NCI-H82 treated with DMSO at 0.1 percent for 48 hours (cell line): ENCODE measurements at regions not wholly inside any gene's neighbourhood (a gene's known extent, or its start where the extent isn't known, plus 50 kb on each side); places are given as distances from the start of the nearest gene placed in this dataset.
A peak's percentile ranks its signal among the peaks of the same experiment; 100 is the strongest.
"Not testable (repeated sequence)": the region's sequence is repeated elsewhere in the genome, so short reads cannot be mapped to it uniquely, and the experiment has no call there.

Experiments used
- DNase-seq: peaks from one replicate; lab custom pipeline; 2025; ENCODE audit not compliant: unreplicated experiment; lab: John Stamatoyannopoulos, UW

GRCh38 chr11:21711341-21711740 lies 481.5 kb upstream of the ANO5 start:
- no peak for DNase-seq

DNA sequence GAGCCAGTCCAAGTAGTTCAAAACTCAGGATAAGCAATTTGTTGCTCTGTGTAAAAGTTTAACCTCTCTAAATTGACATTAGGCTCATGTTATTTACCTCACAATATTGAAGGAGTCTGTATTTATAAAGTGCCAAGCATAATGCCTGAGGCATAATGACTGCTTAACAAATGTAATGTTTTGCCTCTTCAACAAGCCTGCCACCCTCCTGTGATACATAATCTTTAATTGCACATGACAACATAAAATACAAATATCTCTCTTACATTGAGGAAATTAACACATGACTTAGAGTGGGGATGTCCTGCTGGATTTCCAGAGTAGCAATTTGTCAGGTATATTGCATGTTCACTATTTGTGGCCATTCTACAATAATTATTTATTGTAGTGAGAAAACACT lies 469.2 kb upstream of the ANO5 start:
- DNase-seq = no peak

DNA sequence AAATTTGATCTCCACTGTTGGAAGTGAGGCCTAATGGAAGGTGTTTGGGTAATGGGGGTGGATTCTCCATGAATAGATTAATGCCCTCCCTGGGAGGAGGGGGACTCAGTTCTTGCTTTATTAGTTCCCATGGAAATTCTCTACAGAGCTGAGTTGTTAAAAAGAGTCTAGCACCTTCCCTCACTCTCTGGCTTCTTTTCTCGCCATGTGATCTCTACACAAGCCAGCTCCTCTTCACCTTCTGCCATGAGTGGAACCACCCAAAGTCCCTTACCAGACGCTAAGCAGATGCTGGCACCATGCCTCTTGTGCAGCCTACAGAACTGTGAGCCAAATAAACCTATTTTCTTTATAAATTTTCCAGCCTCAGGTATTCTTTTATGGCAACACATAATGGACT lies 465.8 kb upstream of the ANO5 start:
- no peak for DNase-seq

DNA sequence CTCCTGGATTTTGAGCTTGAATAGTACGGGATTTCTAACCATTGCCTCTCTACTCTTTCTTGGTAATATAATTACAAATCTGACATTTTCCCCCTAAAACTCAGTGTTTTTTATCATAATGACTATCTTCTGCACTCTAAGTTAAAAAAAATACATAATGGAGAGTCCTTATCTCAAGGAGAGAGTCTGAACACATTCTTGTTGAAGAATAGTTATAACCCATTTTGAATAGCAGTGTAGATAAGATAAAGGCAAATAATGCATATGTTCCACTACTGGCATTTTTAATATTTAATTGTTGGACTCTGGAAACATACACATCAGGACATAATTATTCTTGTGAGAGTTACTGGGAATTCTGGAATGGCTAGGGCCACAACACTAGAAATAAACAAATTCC lies 456.5 kb upstream of the ANO5 start:
- no peak for DNase-seq

DNA sequence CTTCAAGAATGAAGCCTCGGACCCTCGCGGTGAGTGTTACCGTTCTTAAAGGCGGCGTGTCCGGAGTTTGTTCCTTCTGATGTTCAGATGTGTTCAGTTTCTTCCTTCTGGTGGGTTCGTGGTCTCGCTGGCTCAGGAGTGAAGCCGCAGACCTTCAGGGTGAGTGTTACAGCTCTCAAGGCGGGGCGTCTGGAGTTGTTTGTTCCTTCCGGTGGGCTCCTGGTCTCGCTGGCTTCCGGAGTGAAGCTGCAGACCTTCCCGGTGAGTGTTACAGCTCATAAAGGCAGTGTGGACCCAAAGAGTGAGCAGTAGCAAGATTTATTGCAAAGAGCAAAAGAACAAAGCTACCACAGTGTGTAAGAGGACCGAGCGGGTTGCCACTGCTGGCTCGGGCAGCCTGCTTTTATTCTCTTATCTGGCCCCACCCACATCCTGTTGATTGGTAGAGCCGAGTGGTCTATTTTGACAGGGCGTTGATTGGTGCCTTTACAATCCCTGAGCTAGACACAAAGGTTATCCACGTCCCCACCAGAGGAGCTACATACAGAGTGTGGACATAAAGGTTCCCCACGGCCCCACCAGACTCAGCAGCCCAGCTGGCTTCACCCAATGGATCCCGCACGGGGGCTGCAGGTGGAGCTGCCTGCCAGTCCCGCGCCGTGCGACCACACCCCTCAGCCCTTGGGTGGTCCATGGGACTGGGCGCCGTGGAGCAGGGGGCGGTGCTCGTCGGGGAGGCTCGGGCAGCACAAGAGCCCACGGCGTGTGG lies 440.2 kb upstream of the ANO5 start:
- DNase-seq = not testable (repeated sequence)

DNA sequence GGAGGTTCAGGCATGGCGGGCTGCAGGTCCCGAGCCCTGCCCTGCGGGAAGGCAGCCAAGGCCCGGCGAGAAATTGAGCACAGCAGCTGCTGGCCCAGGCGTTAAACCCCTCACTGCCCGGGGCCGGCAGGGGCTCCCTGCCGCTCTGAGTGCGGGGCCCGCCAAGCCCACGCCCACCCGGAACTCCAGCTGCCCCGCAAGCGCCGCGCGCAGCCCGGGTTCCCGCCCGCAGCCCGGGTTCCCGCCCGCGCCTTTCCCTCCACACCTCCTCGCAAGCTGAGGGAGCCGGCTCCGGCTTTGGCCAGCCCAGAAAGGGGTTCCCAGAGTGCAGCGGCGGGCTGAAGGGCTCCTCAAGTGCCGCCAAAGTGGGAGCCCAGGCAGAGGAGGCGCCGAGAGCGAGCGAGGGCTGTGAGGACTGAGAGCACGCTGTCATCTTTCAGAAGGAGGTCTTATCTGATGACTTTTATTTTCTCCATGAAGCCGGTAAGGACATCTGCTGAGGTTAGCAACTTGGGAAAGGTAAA lies 439.6 kb upstream of the ANO5 start:
- DNase-seq = not testable (repeated sequence)

GRCh38 chr11:21761000-21761399 lies 431.9 kb upstream of the ANO5 start:
- no peak for DNase-seq

DNA sequence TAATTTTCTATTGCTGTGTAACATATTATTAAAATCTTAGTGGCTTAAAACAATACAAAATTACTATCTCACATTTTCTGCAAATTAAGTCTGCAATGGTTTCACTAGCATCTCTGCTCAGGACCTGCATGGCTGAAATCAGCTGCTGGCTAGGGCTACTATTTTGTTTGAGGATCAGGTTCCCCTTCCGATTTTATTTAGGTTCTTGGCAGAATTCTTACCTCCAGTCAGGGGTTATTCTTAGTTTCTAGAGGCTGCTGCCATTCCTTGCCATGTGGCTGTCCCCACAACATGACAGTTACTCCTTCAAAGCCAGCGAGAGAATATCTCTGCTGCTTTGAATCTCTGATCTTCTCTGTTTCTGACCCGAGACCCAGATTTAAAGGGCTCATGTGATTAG lies 424.5 kb upstream of the ANO5 start:
- no peak for DNase-seq

- no peak for DNase-seq
Observed at GRCh38 chr11:21769188-21769587, 423.7 kb upstream of the ANO5 start.

- DNase-seq = no peak
Observed at GRCh38 chr11:21771097-21771496, 421.8 kb upstream of the ANO5 start.

GRCh38 chr11:21774212-21774611 lies 418.7 kb upstream of the ANO5 start:
- DNase-seq = no peak

GRCh38 chr11:21775911-21776310 lies 417.0 kb upstream of the ANO5 start:
- DNase-seq = no peak

- DNase-seq = no peak
Observed at GRCh38 chr11:21783954-21784353, 408.9 kb upstream of the ANO5 start.

GRCh38 chr11:21785351-21785750 lies 407.5 kb upstream of the ANO5 start:
- no peak for DNase-seq

- DNase-seq = no peak
Observed at GRCh38 chr11:21794306-21794705, 398.6 kb upstream of the ANO5 start.

DNA sequence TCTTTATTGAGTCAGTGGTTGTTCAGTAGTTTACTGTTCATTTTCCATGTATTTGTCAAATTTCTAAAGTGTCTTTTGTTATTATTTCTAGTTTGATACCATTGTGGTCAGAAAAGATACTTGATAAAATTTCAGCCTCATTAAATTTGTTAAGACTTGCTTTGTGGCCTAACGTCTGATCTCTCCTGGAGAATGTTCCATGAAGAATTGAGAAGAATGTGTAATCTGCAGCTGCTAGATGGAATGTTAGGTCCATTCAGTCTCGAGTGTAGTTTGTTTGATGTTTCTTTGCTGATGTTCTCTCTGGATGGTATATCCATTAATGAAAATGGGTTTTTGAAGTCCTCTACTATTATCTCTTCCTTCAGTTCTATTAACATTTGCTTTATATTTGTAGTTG lies 394.7 kb upstream of the ANO5 start:
- no peak for DNase-seq

DNA sequence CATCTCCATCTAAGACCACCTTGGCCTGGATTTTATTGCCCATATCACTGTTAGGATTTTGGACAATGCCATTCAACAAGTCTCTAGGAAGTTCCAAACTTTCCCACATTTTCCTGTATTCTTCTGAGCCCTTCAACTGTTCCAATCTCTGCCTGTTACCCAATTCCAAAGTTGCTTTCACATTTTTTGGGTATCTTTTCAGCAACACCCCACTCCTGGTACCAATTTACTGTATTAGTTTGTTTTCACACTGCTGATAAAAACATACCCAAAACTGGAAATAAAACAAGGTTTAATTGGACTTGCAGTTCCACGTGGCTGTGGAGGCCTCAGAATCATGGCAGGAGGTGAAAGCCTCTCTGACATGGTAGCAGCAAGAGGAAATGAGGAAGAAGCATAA lies 388.4 kb upstream of the ANO5 start:
- DNase-seq = not testable (repeated sequence)

DNA sequence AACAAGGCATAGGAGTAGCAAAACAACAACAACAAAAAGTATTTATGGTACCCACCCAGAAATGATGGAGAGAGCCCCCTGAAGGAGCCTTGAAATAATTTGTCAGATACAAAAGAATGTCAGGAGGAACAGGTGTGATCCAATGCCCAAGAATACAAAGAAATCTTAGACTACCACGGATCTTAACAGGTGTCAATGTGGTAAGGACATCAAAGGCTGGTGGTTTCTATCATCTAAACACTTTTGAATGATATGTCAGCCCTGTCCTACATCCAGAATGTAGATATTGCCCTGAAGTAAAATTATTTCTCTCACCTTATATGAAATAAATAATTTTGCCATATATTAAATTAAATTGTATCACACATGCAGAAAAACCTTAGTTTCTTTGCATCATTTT lies 386.4 kb upstream of the ANO5 start:
- no peak for DNase-seq

DNA sequence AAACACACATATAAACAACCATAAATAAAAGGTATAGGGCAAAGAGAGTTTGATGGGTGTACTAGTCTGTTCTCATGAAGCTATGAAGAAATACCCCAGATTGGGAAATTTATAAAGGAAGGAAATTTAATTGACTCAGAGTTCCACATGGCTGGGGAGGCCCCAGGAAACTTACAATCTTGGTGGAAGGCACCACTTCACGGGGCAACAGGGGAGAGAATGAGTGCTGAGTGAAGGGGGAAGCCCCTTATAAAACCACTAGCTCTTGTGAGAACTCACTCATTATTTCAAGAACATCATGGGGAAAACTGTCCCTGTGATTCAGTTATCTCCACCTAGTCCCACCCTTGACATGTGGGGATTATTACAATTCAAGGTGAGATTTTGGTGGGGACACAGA lies 385.9 kb upstream of the ANO5 start:
- DNase-seq = no peak

DNA sequence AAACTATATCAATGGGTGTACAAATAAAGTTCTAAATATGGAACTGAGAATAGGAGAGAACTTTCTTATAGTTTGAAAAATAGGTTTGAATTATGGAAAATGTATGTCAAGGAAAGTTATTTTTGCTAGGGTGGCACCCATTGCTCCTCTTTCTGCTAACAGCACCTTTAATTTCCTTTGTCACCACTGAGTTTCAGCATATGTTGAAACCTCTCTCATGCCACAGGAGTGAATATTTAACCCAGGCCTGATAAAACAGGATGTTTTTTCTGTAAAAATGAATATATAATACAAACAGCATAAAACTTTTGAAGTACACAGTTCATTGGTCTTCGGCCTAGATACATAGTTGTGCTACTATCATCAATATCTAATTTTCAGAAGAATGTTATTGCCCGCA lies 385.5 kb upstream of the ANO5 start:
- DNase-seq = no peak

DNA sequence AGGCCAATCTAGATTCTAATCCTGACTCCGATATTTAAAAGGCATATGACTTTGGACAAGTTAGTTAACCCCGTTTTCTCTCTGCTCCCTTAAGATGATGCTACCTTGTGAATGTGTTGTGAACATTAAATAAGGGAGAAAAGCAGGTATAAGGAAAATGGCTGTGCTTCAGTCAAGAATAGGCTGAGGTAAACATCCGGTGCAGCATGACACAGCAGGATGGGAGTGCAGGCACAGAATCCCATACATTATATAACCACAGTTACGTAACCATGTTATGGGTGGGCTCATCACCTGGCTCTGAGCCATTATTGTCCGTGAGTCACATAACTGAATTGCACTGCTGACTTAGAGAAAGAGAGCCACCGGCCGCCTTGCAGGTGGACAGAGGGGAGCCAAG lies 382.2 kb upstream of the ANO5 start:
- DNase-seq = no peak

GRCh38 chr11:21811572-21811971 lies 381.3 kb upstream of the ANO5 start:
- DNase-seq = peak; percentile 6

DNA sequence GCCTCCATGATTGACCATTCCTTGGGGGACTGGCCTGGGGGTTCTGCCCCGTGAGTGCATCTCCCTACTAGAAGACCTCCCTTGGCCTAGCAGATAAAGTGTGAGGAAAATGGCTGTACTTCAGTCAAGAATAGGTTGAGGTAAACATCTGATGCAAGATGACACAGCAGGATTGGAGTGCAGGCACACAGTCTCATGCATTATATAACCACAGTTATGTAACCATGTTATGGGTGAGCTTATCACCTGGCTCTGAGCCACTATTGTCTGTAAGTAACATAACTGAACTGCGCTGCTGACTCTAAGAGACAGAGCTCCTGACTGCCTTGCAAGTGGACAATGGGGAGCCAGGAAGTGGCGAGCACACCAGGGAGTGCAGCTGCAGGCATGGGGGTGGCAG lies 378.7 kb upstream of the ANO5 start:
- no peak for DNase-seq
